CD4-positive, CD25-positive, alpha-beta regulatory T cell (primary cell): ENCODE measurements at regions not wholly inside any gene's neighbourhood (a gene's known extent, or its start where the extent isn't known, plus 50 kb on each side); places are given as distances from the start of the nearest gene placed in this dataset.

Experiments
- ATAC-seq, 2 donors: fragments of 150-1000 bp; cut with Tn5 transposase; one replicate each; pipeline ENCODE4 v1.10.0; 2021; ENCODE audit warnings: low read depth in 2 of 2, moderate number of reproducible peaks in 2 of 2, moderate library complexity in 1 of 2
- DNase-seq, 3 donors: peaks; one replicate each; pipeline versions ENCODE4 v3.0.0 to v3.0.0-alpha.2; 2012 to 2022; ENCODE audit warnings: mixed read lengths in 1 of 3
- H3K27ac ChIP-seq: one replicate; pipeline ENCODE4 v1.7.0; 2013; ENCODE audit warnings: mild to moderate bottlenecking, low read length; ENCODE audit not compliant: insufficient read depth, poor library complexity, severe bottlenecking
- H3K27me3 ChIP-seq: one replicate; pipeline ENCODE4 v1.7.0; 2013; ENCODE audit warnings: low read length; ENCODE audit not compliant: control insufficient read depth, insufficient read depth
- H3K36me3 ChIP-seq: one replicate; pipeline ENCODE4 v1.7.0; 2013; ENCODE audit warnings: mild to moderate bottlenecking, low read length, moderate library complexity; ENCODE audit not compliant: control insufficient read depth, insufficient read depth
- H3K4me1 ChIP-seq: 2 replicates; pipeline ENCODE4 v1.7.0; 2013; ENCODE audit warnings: mild to moderate bottlenecking, low read length; ENCODE audit not compliant: insufficient read depth, control insufficient read depth, poor library complexity, severe bottlenecking
- H3K4me3 ChIP-seq: one replicate; pipeline ENCODE4 v1.7.0; 2013; ENCODE audit warnings: low read depth, mild to moderate bottlenecking, low read length, moderate library complexity
- H3K9me3 ChIP-seq, 2 experiments: 1 replicate in 1 of 2; 2 replicates in 1 of 2; pipeline ENCODE4 v1.7.0; 2013; ENCODE audit warnings: low read length in 2 of 2, mild to moderate bottlenecking in 1 of 2, moderate library complexity in 1 of 2; ENCODE audit not compliant: control insufficient read depth in 2 of 2
- H3K27ac Mint-ChIP-seq, 3 donors: one replicate each; pipeline ENCODE4 v1.8.0; 2020 to 2022; ENCODE audit warnings: mild to moderate bottlenecking in 3 of 3, mixed read lengths in 3 of 3, moderate library complexity in 2 of 3
- H3K27me3 Mint-ChIP-seq: one replicate; pipeline ENCODE4 v1.8.0; 2022; ENCODE audit warnings: mild to moderate bottlenecking, mixed read lengths
- H3K36me3 Mint-ChIP-seq: one replicate; pipeline ENCODE4 v1.8.0; 2020; ENCODE audit warnings: mixed read lengths
- H3K4me1 Mint-ChIP-seq, 4 donors: one replicate each; pipeline ENCODE4 v1.8.0; 2020 to 2022; ENCODE audit warnings: mixed read lengths in 4 of 4, mild to moderate bottlenecking in 1 of 4
- H3K4me3 Mint-ChIP-seq, 4 donors: one replicate each; pipeline ENCODE4 v1.8.0; 2020 to 2022; ENCODE audit warnings: mild to moderate bottlenecking in 4 of 4, mixed read lengths in 4 of 4, moderate library complexity in 3 of 4
- H3K9me3 Mint-ChIP-seq, 7 donors: one replicate each; pipeline ENCODE4 v1.8.0; 2020 to 2022; ENCODE audit warnings: mixed read lengths in 7 of 7, mild to moderate bottlenecking in 3 of 7, moderate library complexity in 2 of 7

GRCh38 chr16:82264756-82265155 is 94.7 kb upstream of the MPHOSPH6 start:
- Histone ChIP-seq H3K4me1 (no peaks in the 10 kb centered on the region), H3K9me3 (no peaks in the 10 kb centered on the region), H3K27ac (no peak overlapping the region), H3K36me3 (no peaks in the 10 kb centered on the region), H3K27me3 (peaks cover 2% of the 10 kb centered on the region), H3K4me3 (no peak overlapping the region)
- DNase-seq, result no peak
- peaks cover 5% of the 10 kb centered on the region for H3K27me3 Mint-ChIP-seq
- H3K27ac Mint-ChIP-seq, result no peak overlapping the region
- H3K36me3 Mint-ChIP-seq, result no peaks in the 10 kb centered on the region
- H3K9me3 Mint-ChIP-seq, result peaks cover 0 to 5% (median 0%) of the 10 kb centered on the region in 7 donors
- H3K4me3 Mint-ChIP-seq, result no peak overlapping the region
- no peaks in the 10 kb centered on the region for H3K4me1 Mint-ChIP-seq
- no peak for ATAC-seq

- H3K4me1 Mint-ChIP-seq, result no peaks in the 10 kb centered on the region
- Histone ChIP-seq H3K4me1 (no peaks in the 10 kb centered on the region), H3K27ac (no peak overlapping the region), H3K27me3 (peaks cover 2% of the 10 kb centered on the region), H3K36me3 (no peaks in the 10 kb centered on the region), H3K4me3 (no peak overlapping the region), H3K9me3 (no peaks in the 10 kb centered on the region)
- H3K36me3 Mint-ChIP-seq, result no peaks in the 10 kb centered on the region
- no peak overlapping the region for H3K4me3 Mint-ChIP-seq
- DNase-seq (peak; percentile 21 to 60 (median 28)), ATAC-seq (no peak)
- peaks cover 5% of the 10 kb centered on the region for H3K27me3 Mint-ChIP-seq
- peaks cover 0 to 9% (median 0%) of the 10 kb centered on the region in 7 donors for H3K9me3 Mint-ChIP-seq
- no peak overlapping the region for H3K27ac Mint-ChIP-seq
Observed at GRCh38 chr16:82263521-82264143, 93.6 kb upstream of the MPHOSPH6 start.

GRCh38 chr16:82262244-82262643 is 92.2 kb upstream of the MPHOSPH6 start:
- Mint-ChIP-seq H3K27me3 (peaks cover 5% of the 10 kb centered on the region), H3K36me3 (no peaks in the 10 kb centered on the region), H3K9me3 (peaks cover 0 to 9% (median 0%) of the 10 kb centered on the region in 7 donors), H3K4me1 (no peaks in the 10 kb centered on the region), H3K4me3 (no peak overlapping the region), H3K27ac (no peak overlapping the region)
- DNase-seq, result no peak
- H3K4me1 ChIP-seq, result no peaks in the 10 kb centered on the region
- H3K9me3 ChIP-seq, result no peaks in the 10 kb centered on the region
- H3K27ac ChIP-seq, result no peak overlapping the region
- no peaks in the 10 kb centered on the region for H3K36me3 ChIP-seq
- H3K4me3 ChIP-seq, result no peak overlapping the region
- H3K27me3 ChIP-seq, result peaks cover 2% of the 10 kb centered on the region
- no peak for ATAC-seq

GRCh38 chr16:82260212-82260795 is 90.3 kb upstream of the MPHOSPH6 start:
- no peak overlapping the region for H3K27ac ChIP-seq
- H3K4me3 ChIP-seq, result no peak overlapping the region
- DNase-seq (no peak), ATAC-seq (no peak)
- no peaks in the 10 kb centered on the region for H3K9me3 ChIP-seq
- no peaks in the 10 kb centered on the region for H3K4me1 Mint-ChIP-seq
- no peaks in the 10 kb centered on the region for H3K36me3 ChIP-seq
- peaks cover 0 to 7% (median 1%) of the 10 kb centered on the region in 7 donors for H3K9me3 Mint-ChIP-seq
- no peaks in the 10 kb centered on the region for H3K36me3 Mint-ChIP-seq
- peaks cover 4% of the 10 kb centered on the region for H3K27me3 Mint-ChIP-seq
- peaks cover 2% of the 10 kb centered on the region for H3K27me3 ChIP-seq
- H3K4me3 Mint-ChIP-seq, result no peak overlapping the region
- no peak overlapping the region for H3K27ac Mint-ChIP-seq
- no peaks in the 10 kb centered on the region for H3K4me1 ChIP-seq

GRCh38 chr16:82259731-82260130 is 89.7 kb upstream of the MPHOSPH6 start:
- Histone ChIP-seq H3K4me3 (no peak overlapping the region), H3K9me3 (no peaks in the 10 kb centered on the region), H3K36me3 (no peaks in the 10 kb centered on the region), H3K27me3 (no peaks in the 10 kb centered on the region), H3K27ac (no peak overlapping the region), H3K4me1 (no peaks in the 10 kb centered on the region)
- Mint-ChIP-seq H3K27ac (no peak overlapping the region), H3K36me3 (no peaks in the 10 kb centered on the region), H3K4me1 (no peaks in the 10 kb centered on the region), H3K9me3 (peaks cover 0 to 7% (median 1%) of the 10 kb centered on the region in 7 donors), H3K4me3 (no peak overlapping the region), H3K27me3 (peaks cover 4% of the 10 kb centered on the region)
- DNase-seq (no peak), ATAC-seq (no peak)

GRCh38 chr16:82257990-82258389 is 88.0 kb upstream of the MPHOSPH6 start:
- Mint-ChIP-seq H3K4me3 (no peak overlapping the region), H3K4me1 (no peaks in the 10 kb centered on the region), H3K27ac (no peak overlapping the region), H3K36me3 (no peaks in the 10 kb centered on the region), H3K27me3 (peaks cover 4% of the 10 kb centered on the region), H3K9me3 (peaks cover 0 to 5% (median 1%) of the 10 kb centered on the region in 7 donors)
- H3K27ac ChIP-seq, result no peak overlapping the region
- no peaks in the 10 kb centered on the region for H3K27me3 ChIP-seq
- no peak overlapping the region for H3K4me3 ChIP-seq
- no peak for ATAC-seq
- DNase-seq, result no peak
- H3K4me1 ChIP-seq, result no peaks in the 10 kb centered on the region
- no peaks in the 10 kb centered on the region for H3K9me3 ChIP-seq
- H3K36me3 ChIP-seq, result no peaks in the 10 kb centered on the region

GRCh38 chr16:82252582-82252981 is 82.6 kb upstream of the MPHOSPH6 start:
- H3K4me3 Mint-ChIP-seq, result no peak overlapping the region

GRCh38 chr16:82248677-82249076 is 78.7 kb upstream of the MPHOSPH6 start:
- no peaks in the 10 kb centered on the region for H3K36me3 Mint-ChIP-seq
- ATAC-seq (no peak), DNase-seq (no peak)

More at GRCh38 chr16:82252582-82252981, 82.6 kb upstream of the MPHOSPH6 start:
- Histone ChIP-seq H3K36me3 (no peaks in the 10 kb centered on the region), H3K27ac (no peak overlapping the region), H3K9me3 (no peaks in the 10 kb centered on the region), H3K4me1 (no peaks in the 10 kb centered on the region), H3K4me3 (no peak overlapping the region), H3K27me3 (no peaks in the 10 kb centered on the region)
- no peak for ATAC-seq
- Mint-ChIP-seq H3K27me3 (peaks cover 12% of the 10 kb centered on the region), H3K27ac (no peak overlapping the region), H3K9me3 (peaks cover 0 to 2% (median 0%) of the 10 kb centered on the region in 7 donors), H3K4me1 (no peaks in the 10 kb centered on the region), H3K36me3 (no peaks in the 10 kb centered on the region)
- DNase-seq, result no peak

More at GRCh38 chr16:82248677-82249076, 78.7 kb upstream of the MPHOSPH6 start:
- Histone ChIP-seq H3K9me3 (peaks cover 0 to 3% of the 10 kb centered on the region in 2 experiments), H3K4me1 (no peaks in the 10 kb centered on the region), H3K4me3 (no peak overlapping the region), H3K36me3 (no peaks in the 10 kb centered on the region), H3K27ac (no peak overlapping the region), H3K27me3 (no peaks in the 10 kb centered on the region)
- H3K4me1 Mint-ChIP-seq, result no peaks in the 10 kb centered on the region
- peaks cover 0 to 7% (median 2%) of the 10 kb centered on the region in 7 donors for H3K9me3 Mint-ChIP-seq
- H3K27me3 Mint-ChIP-seq, result peaks cover 8% of the 10 kb centered on the region
- no peak overlapping the region for H3K27ac Mint-ChIP-seq
- no peak overlapping the region for H3K4me3 Mint-ChIP-seq
